Ascending aorta (tissue), 2 donors: ENCODE measurements at regions not wholly inside any gene's neighbourhood (a gene's known extent, or its start where the extent isn't known, plus 50 kb on each side); places are given as distances from the start of the nearest gene placed in this dataset.

ENCODE experiments used
- DNase-seq, 2 donors: peaks; one replicate each; pipeline ENCODE4 v3.0.0-alpha.2; 2019; ENCODE audit warnings: low spot score in 2 of 2
- H3K27ac ChIP-seq, 2 donors: fragments of 200-600 bp; sonication (generic); one replicate each; pipeline ENCODE4 v1.5.1; 2016 to 2017; ENCODE audit warnings: mild to moderate bottlenecking in 1 of 2
- H3K27me3 ChIP-seq: fragments of 200-600 bp; sonication (generic); one replicate; pipeline ENCODE4 v1.5.1; 2017
- H3K36me3 ChIP-seq, 2 donors: fragments of 200-600 bp; sonication (generic); one replicate each; pipeline ENCODE4 v1.5.1; 2016
- H3K4me1 ChIP-seq, 2 donors: fragments of 200-600 bp; sonication (generic); one replicate each; pipeline ENCODE4 v1.5.1; 2016 to 2017; ENCODE audit warnings: mild to moderate bottlenecking in 1 of 2
- H3K4me3 ChIP-seq, 2 donors: fragments of 200-600 bp; sonication (generic); one replicate each; pipeline ENCODE4 v1.5.1; 2016 to 2017; ENCODE audit warnings: mild to moderate bottlenecking in 1 of 2
- H3K9me3 ChIP-seq, 2 donors: fragments of 200-600 bp; sonication (generic); one replicate each; pipeline ENCODE4 v1.5.1; 2016
- CTCF ChIP-seq, 3 experiments: fragments of 200-600 bp in 2 of 3; fragments of 450-650 bp in 1 of 3; sonication (generic) in 2 of 3; IDR thresholded peaks; one replicate each; pipeline ENCODE4 v1.5.1; 2016 to 2019; ENCODE audit warnings: antibody characterized with exemption in 3 of 3, mild to moderate bottlenecking in 1 of 3, moderate library complexity in 1 of 3
- intact Hi-C: fragments of 100-400 bp; cut with DNase I; formaldehyde crosslinking; loops from one replicate; pipeline ENCODE4 v1.15.1; 2023

DNA sequence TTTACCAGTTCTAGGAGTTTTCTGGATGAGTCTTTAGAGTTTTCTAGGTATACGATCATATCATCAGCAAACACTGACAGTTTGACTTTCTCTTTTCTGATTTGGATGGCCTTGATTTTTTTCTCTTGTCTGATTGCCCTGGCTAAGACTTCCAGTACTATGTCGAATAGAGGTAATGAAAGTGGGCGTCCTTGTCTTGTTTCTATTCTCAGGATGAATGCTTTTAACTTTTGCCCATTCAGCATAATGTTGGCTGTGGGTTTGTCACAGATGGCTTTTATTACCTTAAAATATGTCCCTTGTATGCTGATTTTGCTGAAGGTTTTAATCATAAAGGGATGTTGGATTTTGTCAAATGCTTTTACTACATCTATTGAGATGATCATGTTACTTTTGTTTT is 223.2 kb upstream of the COBL start:
- H3K9me3 ChIP-seq: no peaks in the 10 kb centered on the region
- H3K27ac ChIP-seq: no peak overlapping the region
- H3K36me3 ChIP-seq: no peaks in the 10 kb centered on the region
- no peaks in the 10 kb centered on the region for H3K4me1 ChIP-seq
- intact Hi-C loops: no loop called here
- TF ChIP-seq CTCF (IDR thresholded peaks at IDR 0.05): no peak
- no peaks in the 10 kb centered on the region for H3K27me3 ChIP-seq
- DNase-seq: no peak
- no peak overlapping the region for H3K4me3 ChIP-seq

GRCh38 chr7:51528172-51528571 is 211.6 kb upstream of the COBL start:
- no peak for TF ChIP-seq CTCF (IDR thresholded peaks at IDR 0.05)
- Histone ChIP-seq H3K4me3 (no peak overlapping the region), H3K27me3 (no peaks in the 10 kb centered on the region), H3K9me3 (no peaks in the 10 kb centered on the region), H3K4me1 (no peaks in the 10 kb centered on the region), H3K36me3 (no peaks in the 10 kb centered on the region), H3K27ac (no peak overlapping the region)
- intact Hi-C loops: no loop called here
- DNase-seq: no peak

GRCh38 chr7:51521694-51522312 is 205.2 kb upstream of the COBL start:
- no peaks in the 10 kb centered on the region for H3K27me3 ChIP-seq
- no peaks in the 10 kb centered on the region for H3K4me1 ChIP-seq
- no peak overlapping the region for H3K27ac ChIP-seq
- no peak overlapping the region for H3K4me3 ChIP-seq
- TF ChIP-seq CTCF (IDR thresholded peaks at IDR 0.05): no peak
- H3K36me3 ChIP-seq: no peaks in the 10 kb centered on the region
- intact Hi-C loops: no loop called here
- no peak for DNase-seq
- H3K9me3 ChIP-seq: no peaks in the 10 kb centered on the region

GRCh38 chr7:51521054-51521453 is 204.4 kb upstream of the COBL start:
- intact Hi-C loops: no loop called here
- Histone ChIP-seq H3K27ac (no peak overlapping the region), H3K27me3 (no peaks in the 10 kb centered on the region), H3K36me3 (no peaks in the 10 kb centered on the region), H3K9me3 (no peaks in the 10 kb centered on the region), H3K4me3 (no peak overlapping the region), H3K4me1 (no peaks in the 10 kb centered on the region)
- no peak for TF ChIP-seq CTCF (IDR thresholded peaks at IDR 0.05)
- DNase-seq: no peak

GRCh38 chr7:51518646-51519045 is 202.0 kb upstream of the COBL start:
- Histone ChIP-seq H3K27me3 (no peaks in the 10 kb centered on the region), H3K4me3 (no peak overlapping the region), H3K9me3 (no peaks in the 10 kb centered on the region), H3K27ac (no peak overlapping the region), H3K4me1 (no peaks in the 10 kb centered on the region), H3K36me3 (no peaks in the 10 kb centered on the region)
- DNase-seq: no peak
- no peak for TF ChIP-seq CTCF (IDR thresholded peaks at IDR 0.05)
- intact Hi-C loops: no loop called here

DNA sequence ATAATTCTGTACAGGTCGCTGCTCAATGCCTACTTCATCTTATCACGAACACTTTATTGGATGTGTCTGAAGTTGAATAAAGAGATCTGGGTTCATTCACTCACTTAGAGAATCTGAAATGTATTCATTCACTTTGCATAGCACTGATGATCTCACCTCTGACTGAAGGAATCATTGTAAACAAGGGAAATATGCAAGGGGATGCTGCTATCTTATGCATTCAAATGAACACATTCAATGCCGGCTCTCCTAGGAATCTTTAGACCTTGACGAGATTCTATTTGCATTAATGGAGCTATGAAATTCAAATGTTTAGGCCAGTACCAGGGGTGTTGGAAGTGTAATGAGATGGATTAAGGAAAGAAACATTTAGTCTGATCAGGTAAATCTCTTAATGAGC is 200.6 kb upstream of the COBL start:
- Histone ChIP-seq H3K9me3 (no peaks in the 10 kb centered on the region), H3K27ac (no peak overlapping the region), H3K4me1 (no peaks in the 10 kb centered on the region), H3K4me3 (no peak overlapping the region), H3K36me3 (no peaks in the 10 kb centered on the region), H3K27me3 (no peaks in the 10 kb centered on the region)
- no peak for DNase-seq
- no peak for TF ChIP-seq CTCF (IDR thresholded peaks at IDR 0.05)
- intact Hi-C loops: no loop called here
